ENCODE measurements at regions not wholly inside any gene's neighbourhood (a gene's known extent, or its start where the extent isn't known, plus 50 kb on each side); places are given as distances from the start of the nearest gene placed in this dataset.

- no peak for TF ChIP-seq GATA3 (IDR thresholded peaks at IDR 0.05; ENCODE audit: low read depth, low read length)
- TF ChIP-seq GATA2 (IDR thresholded peaks at IDR 0.05; ENCODE audit: low read depth, low read length), result no peak
These were observed 814.5 kb upstream of the LRATD1 start for GRCh38 chr2:13818002-13818401.

Data from SH-SY5Y (cell line).